HG03354 (cell line): ENCODE measurements at regions not wholly inside any gene's neighbourhood (a gene's known extent, or its start where the extent isn't known, plus 50 kb on each side); places are given as distances from the start of the nearest gene placed in this dataset.

Experiments used
- ATAC-seq: cut with Tn5 transposase; IDR thresholded peaks from one replicate; pipeline ENCODE4 v1.9.1; 2021; ENCODE audit warnings: mild to moderate bottlenecking; ENCODE audit not compliant: unreplicated experiment, poor library complexity, severe bottlenecking

- ATAC-seq: no peak
Observed at GRCh38 chr11:111046291-111046690, 199.2 kb upstream of the POU2AF2 start.

DNA sequence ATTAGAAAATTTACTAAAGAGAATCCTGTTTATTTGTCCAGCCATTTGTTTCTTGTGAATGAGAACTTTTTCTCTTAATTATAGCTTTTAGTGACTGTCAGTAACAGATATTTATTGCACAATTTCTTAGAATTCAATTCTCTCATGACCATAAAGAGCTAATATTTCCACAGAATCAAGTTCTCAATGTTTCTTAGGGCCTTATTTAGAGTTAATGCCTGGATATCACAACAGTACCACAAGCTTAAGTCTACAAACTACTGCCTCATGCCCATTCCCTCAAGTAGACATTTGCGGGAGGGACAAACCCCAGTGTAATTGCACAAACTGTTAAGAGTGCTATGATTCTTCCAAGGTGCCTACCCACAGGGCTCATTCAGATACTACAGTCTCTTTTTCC lies 199.7 kb upstream of the POU2AF2 start:
- no peak for ATAC-seq

GRCh38 chr11:111045407-111045803 lies 200.1 kb upstream of the POU2AF2 start:
- ATAC-seq: no peak

DNA sequence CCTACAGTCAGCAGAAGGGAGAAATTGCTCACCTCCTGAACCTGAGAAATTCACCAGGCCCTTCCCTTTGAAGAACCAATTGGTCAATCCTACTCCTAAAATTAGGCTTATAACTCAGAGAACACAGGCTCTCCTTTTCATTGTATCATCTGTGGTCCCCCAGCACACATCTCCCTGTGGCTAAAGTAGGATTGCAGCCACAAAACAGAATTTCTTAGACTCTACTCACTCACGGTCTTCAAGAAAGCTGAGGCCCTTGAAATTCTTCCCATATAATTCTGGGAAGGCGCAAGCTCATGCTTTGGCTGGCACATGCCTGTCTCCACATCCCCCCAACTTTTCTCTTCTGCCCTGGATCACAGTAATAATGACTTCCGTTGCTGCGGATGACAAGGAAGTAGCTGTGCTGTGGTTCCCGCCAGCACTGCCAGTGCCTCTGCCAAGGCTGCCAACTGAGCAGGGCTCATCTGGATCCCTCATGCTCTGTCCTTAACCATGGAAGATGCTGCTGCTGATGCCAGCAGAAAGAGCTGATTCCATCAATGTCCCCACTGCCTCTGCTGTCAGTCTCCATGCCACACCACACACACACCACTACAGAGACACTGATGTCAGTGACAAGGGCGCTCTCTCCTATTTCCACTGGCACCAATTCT lies 200.6 kb upstream of the POU2AF2 start:
- no peak for ATAC-seq

- no peak for ATAC-seq
Observed at GRCh38 chr11:111039982-111040381, 205.5 kb upstream of the POU2AF2 start.

DNA sequence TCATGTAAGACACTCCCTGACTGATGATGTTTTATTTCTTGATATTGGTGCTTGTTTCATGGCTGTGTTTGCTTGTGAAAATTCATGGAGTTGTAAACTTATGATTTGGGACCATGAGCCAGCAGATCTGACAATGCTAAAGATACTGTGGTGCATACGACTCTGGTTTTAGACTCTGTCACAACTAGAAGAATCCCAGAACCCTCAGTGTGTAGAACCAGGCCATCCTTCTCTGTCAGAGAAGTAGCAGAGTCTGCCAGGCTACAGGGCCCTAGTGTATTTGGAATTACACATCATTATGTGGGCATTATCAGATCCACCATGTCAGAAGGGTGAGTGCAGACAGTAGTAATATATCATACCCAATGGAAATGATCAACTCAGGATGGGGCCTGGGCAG lies 209.8 kb upstream of the POU2AF2 start:
- ATAC-seq: no peak

GRCh38 chr11:111026241-111026640 lies 219.3 kb upstream of the POU2AF2 start:
- no peak for ATAC-seq

DNA sequence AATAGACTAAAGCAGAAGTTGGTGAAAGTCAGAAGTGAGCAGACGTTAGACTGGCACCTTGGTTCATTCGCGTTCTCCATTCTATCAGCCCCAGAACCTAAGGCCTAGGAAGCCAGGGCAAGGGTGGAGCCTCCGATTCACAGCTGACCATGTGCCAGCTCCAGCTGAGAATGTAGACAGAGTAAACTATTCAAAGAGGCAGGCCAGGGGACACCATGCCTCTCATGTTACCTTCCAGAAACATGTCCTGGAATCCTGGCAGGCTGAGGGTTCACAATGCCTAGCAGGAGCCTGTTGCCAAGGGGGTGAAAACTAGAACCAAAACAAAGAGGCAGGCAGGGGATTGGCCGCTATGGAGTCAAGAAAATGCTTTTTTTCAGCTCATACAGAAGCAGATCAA lies 224.4 kb upstream of the POU2AF2 start:
- no peak for ATAC-seq

GRCh38 chr11:111019871-111020670 lies 225.5 kb upstream of the POU2AF2 start:
- no peak for ATAC-seq

DNA sequence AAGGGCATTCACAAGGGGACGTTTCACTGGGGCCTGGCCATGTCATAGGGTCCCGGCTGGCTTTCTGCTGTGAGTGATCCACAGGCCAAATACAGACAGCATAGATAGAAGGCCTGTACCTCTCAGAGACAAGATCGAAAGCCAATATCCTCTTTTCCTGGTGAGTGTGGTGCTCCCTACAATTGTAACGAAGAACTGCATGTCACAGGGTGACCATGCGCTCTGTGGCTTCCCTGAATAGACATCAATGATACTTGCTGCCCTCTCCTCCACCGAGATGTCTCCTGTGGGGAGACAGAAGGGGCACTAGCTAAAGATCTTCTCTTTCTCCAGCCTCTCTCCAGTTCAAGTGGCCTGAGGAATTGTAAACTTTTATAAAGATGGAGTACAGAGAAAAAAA lies 226.1 kb upstream of the POU2AF2 start:
- no peak for ATAC-seq

GRCh38 chr11:111018566-111018965 lies 227.0 kb upstream of the POU2AF2 start:
- no peak for ATAC-seq

GRCh38 chr11:111012491-111012890 lies 233.0 kb upstream of the POU2AF2 start:
- no peak for ATAC-seq

- no peak for ATAC-seq
Observed at GRCh38 chr11:111011275-111011594, 234.3 kb upstream of the POU2AF2 start.

DNA sequence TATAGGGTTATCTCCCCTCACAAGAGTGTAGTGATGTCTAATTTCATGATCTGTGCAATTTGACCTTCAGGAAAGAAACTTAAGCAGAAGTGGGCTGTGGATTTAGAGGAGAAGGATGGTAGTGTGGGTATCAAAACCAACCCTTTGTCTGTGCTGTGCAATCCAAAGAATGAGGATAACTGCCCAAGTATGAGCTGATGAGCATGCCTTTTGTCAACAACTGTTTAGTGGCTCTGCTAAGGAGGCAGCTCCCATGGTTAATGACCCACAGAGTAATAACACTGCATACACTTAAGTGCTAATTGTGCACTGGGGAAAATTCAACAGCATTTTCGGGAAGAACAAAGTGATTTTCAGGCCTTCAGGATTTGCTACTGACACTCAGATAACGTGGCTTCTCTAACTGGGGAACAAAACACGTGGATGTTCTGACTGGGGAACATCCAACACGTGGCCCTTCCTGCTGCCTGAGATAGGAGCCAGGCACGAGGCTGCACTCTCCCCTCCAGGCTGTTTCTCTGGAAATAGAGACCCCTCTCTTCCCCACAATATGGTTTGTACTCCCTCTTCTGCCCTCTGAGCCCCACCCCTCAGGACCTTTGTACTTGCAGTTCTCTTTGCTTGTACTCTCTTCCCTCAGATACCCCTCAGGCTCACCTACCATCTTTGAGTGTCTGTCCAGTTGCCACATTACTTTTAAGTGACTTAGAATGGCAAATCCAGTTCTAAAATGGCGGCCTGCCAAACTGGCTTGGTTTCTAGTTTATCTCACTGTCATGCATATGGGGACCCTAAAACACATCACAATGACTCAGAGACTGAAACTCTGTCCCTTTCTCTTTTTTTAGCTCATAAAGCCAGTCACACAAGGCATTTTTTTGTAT lies 234.9 kb upstream of the POU2AF2 start:
- no peak for ATAC-seq

DNA sequence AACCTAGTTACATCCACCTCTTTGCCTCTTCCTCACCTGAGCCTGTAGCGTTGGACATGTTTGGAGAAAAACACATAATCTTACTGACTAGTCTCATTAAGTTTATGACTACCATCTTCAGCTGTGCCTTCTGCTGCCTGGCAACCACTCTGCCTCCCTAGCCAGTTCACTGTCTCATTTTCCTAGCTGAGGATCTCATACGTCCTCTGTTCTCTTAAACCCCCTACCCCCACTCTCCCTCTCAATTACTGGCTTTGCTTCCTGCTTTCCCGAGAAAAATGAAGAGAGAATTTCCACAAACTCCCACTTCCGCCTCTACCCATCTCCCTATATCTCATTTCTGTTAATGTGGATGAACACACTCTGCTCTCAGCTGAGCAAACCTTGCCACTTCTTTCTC lies 239.3 kb upstream of the POU2AF2 start:
- ATAC-seq: no peak

DNA sequence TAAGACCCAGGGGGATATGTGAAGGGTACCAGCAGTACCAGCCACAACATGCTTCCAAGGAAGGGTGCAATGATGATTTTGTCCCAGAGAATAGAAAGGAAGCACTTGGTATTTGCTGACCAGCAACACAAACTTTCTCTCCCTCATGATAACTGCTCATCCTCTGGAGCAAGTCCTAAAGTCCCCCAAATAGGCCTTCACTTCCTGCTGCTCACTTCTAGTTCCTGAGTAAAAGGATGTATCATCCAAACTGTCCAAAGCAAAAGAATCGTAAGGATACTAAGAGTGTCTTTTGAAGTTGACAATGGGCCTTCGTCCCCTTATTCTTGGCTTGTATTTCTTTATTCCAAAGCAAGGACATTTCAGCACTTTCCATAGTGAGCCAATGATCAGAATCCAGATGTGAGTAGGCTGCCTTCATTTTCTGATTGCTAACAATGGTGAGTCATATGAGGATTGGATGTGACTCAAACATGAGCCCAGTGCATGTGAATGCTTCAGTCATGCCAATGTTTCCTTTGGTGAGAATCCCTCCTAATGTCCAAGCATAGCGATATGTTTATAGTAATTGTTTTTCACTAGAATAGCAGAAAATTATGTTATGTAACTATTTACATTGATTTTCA lies 243.4 kb upstream of the POU2AF2 start:
- no peak for ATAC-seq

GRCh38 chr11:111001081-111001430 lies 244.5 kb upstream of the POU2AF2 start:
- ATAC-seq: no peak

DNA sequence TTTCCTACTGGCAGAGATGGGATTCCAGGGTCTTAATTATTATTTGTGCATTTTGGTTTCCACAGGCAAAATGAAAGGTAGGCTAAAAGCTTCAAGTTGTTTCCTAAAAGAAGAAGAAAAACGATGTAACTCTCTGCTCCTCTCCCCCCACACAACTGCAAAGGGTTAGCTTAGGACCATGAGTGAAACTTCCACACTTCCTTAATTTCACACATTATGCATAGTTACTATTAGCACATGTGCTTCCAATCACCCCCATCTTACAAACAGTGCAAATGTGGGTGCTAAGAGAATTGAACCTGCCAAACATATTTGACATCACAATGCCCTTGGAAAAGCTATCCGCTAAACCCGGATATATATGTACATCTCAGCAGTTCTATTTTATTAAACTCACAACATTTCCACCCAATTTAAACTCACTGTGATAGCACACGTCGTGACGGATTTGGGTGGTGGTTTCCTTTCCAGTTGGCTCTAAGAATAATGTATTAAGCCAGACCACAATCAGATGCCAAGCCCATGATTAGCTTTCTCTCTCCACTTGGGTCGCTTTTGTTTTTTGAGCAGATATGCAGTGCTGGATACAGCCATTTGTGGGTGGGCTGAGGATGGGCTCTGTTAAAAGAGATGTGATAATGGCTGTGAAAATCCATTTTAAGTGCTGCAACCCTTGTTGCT lies 245.0 kb upstream of the POU2AF2 start:
- no peak for ATAC-seq

DNA sequence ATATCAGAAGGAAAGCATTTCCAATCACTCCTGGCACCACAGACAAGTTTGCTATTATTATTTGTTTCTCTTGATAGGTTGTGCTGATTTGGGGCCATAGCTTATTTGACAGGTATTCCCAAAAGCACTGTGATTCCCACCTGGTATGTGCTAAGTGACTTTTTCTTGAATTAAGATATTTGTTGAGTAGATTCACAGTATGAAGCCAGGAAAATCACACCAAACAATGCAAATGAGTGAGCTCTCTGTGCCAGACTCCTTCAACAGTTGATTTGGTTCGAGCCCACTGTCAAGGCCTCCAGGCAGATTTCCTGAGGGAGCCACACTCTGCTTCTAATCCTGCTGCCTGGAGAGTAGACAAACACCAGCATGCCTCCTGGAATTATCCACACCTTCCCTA lies 253.0 kb upstream of the POU2AF2 start:
- ATAC-seq: no peak
